ENCODE measurements at regions not wholly inside any gene's neighbourhood (a gene's known extent, or its start where the extent isn't known, plus 50 kb on each side); places are given as distances from the start of the nearest gene placed in this dataset.

DNA sequence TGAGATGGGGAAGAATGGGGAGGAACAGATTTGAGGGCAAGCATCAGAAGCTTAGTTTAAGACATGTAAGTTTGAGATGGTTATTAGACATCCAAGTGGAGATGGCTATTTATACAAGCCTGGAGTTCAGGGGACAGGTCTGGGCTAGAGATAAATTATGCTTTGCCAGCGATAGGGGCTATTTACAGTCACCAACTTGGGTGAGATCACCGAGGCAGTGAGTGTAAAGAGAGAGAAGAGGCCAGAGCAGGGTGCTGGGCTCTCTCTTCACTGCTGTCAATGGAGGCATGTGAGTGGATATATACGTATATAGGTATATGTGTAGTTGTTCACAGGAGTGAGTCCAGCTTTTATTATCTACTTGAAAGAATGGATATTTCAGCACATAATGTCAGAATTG, 81.0 kb downstream of the QPCT start:
- FAIRE-seq (no peak), DNase-seq (ENCODE audit: low spot score) (no peak)

DNA sequence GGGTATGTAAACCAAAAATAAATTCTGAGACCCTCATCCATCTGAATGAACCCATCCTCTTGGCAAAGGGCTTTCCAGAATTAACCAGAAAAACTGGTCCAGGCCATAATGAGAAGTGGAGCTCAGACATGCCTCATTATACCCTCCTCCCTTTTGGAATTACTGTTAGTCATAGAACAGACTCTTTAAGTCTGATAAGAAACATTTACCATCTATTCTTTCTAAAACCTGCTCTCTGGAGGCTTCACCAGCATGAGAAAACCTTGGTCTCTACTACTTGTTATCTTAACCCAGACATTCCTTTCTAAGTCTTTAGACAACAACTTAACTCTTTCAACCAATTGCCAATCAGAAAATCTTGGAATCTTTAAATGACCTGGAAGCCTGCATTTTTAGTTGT, 82.8 kb downstream of the QPCT start:
- FAIRE-seq = no peak
- no peak for DNase-seq (ENCODE audit: low spot score)

DNA sequence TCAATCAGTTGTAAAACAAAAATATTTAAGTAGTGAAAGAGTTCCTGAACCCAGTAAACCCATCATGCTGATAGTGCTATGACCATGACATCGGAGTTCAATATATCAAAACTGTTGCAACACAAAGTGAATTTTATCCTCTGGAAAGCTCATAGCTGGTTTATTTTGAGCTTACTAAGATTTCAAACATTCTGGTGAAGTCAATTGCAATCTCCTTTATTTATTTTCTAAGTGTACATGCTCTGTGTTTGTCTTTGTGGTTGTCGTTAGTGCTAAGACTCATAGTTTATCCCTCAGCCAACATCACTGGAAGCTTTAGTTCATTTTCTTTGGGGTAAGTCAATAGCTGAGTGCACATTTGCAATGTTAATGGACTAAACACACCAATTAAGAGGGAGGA, 91.9 kb downstream of the QPCT start:
- FAIRE-seq (peak; percentile 17), DNase-seq (ENCODE audit: low spot score) (no peak)

DNA sequence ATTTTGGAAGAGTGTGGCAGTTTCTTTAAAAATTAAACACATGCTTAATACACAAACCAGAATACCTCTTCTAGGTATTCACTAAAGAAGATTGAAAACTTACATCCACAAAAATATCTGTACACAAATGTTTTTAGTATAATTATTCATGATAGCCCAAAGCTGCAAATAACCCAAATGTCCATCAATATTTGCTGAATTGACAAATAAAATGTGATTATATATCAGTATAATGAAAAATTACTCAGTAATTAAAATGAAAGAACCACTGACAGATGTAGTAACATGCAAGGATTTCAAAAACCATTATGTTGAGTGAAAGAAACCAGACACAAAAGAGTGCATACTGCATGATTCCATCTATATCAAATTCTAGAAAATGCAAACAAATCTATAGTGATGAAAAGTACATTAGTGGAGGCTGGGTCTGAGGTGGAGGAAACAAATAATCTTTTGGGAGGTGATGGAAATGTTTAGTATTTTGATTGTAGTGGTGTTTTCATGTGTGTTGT, 94.8 kb downstream of the QPCT start:
- DNase-seq (ENCODE audit: low spot score) (no peak), FAIRE-seq (no peak)

DNA sequence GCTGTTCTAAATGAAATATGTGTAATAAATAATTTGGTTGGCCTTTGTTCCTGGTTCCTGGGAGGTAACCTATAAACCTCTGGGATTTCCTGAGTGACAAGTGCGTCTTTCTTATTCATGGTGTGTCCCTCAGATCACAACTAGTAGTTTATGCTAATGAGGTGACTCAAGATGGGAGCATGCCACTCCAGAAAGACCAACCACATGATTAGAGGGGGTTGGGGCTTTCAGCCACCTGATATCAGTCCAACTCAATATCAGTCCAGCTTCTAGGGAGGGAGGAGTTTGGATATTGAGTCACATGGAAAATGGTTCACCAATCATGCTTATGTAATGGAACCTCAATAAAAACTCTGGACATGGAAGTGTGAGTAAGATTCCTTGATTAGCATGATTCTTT, 96.6 kb downstream of the QPCT start:
- FAIRE-seq (no peak), DNase-seq (ENCODE audit: low spot score) (no peak)

DNA sequence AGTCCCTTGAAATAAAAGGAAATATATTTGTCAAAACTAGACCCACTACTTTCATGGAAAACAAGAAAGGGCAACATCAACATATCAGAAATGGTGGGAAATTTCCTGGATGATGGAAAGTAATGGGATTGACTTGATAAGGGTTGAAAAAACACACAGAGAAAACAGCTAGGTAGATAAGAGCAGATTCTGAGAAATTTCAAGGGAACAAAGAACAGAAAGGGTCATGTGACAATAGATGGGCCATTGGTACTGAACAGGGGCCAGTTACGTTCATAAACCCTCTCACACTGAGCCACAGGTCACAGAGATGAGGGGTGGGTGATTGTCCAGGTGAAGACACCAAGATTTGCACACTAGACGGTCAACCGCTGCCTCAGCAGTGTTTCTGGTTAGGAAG, 98.7 kb downstream of the QPCT start:
- DNase-seq (ENCODE audit: low spot score) = no peak
- no peak for FAIRE-seq

DNA sequence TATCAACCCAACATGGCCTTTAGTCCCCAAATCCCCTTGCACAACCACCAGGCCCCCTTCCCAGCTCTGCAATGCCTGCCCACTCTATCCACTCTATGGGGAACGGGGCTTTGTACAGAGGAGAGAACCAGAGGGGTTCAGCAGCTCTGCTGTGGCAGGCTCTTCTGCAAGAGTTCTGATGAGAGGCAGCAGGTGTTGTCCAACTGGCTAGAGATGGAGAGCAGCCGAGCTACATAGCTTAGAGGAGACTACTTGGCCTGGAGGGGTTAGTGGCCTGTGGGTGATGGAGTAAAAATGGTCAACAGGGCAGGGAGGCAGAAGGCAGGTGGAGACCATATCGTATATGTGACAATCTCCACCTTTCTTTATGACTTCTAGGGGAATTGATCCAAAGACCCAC, 103.0 kb downstream of the QPCT start:
- DNase-seq (ENCODE audit: low spot score) (no peak), FAIRE-seq (no peak)

DNA sequence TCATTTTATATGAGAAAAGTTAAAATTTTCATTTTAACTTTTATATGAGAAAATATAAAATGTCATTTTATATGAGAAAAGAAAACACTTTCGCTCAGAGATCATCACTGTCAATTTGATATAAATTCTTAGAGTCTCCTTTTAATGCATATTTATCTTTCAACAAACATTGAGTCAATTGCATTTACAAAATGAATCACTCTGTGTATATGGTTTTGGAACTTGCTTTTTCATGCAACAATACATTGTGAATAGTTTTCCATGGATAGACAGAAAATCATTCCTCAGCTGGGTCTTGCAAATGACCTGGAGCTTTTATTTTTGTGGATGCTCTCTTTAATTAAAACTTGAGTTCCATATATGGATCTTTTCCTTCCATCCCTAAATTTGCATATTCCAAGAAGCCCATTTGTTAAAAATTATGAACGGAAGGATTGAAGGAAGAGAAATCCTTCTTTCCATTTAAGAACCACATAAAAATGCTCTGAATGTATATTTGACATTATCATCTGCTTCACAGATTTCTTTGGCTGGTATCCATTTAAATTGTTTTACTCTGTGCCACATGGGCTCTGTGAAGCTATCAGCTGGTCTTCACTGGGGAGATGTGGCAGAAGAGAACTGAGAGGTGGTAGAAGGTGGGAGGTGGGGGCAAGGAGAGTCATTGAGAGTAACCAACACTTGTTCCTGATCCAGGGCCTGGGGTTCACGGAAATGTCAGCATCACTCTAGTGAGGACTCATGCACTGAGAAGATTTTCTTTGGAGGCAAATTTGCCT, 104.1 kb downstream of the QPCT start:
- FAIRE-seq (no peak), DNase-seq (ENCODE audit: low spot score) (no peak)

DNA sequence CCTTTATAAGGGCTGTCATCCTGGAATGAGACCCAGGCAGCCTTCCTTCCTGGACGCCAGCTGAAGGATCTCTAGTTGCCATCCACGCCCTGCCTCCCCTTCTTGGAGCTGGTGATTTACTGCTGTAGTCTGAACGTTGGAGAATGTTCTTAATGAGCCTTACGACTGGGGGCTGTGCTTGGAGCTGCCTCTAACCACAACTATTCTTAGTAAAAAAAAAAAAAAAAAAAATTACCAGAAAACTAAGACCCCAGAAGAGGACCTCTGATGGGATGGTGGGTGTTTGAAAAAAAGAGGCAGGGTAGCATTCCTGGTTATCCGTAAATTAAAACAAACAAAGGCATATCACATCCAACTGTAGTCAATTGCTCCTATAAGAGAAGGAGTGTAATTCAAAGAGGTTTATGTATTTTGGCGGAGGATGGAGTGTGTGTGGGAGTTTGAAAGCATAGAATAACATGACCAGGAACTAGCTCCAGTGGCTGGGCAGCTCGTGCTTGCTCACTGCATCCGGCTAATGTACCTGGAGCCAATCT, 105.4 kb downstream of the QPCT start:
- no peak for FAIRE-seq

DNA sequence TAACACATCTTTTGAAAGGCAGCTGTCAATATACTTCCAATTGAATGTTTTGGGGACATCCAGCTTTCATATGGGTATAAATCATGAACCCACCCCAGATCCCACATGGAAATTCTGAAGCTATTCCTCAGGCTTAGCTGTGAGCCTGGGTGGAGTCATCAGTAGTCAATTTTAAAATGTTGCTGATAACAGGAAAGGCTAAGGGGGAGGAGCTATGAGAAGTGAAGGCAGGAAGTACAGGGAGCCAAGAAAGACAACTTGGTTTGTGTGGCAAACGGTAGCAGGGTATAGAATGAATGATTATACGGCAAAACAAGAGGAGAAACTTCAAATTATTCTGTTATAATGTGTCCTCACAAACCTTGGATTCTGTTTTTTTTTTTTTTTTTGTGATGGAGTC, 108.6 kb downstream of the QPCT start:
- FAIRE-seq (no peak), DNase-seq (ENCODE audit: low spot score) (no peak)

More for the DNA sequence above, 105.4 kb downstream of the QPCT start:
- no peak for DNase-seq (ENCODE audit: low spot score)

DNA sequence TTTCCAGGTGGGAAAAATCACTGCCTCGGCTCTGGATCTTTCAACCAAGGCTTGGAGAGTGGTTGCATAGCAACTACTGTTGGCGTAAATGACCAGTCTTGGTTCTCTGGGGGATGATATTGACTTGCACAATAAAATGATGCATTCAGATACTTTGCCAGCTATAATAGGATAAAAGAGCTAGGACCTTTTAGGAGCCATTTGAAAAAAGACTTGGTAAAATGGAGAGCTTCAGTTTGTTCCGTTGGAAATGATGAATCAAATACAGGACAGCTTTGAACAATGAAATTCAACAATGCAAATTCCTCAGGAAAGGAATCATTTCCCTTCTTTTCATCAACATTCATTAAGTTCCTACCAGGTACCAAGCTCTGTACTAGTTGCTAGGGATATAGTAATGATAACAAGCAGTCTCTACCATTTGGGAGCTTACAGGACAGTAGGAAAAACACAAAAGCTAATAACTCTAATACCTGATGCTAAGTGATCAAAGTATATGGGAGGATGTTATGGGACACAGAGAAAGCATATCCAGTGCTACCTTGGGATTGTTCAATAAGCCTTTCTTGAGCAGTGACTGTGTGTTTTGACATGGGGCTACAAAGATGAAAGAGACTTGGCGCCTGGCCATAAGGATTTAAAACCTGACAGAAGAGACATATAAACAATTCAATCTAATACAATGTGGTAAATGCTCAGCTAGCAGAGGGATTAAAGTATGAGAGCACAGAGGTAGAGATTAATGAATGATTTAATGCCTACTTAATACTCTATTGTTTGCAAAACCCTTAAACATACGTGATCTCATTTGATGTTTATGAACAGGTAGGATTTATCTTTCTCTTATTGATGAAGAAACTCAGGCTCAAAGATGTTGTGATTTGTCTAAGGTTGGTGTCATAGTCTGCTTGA, 110.7 kb downstream of the QPCT start:
- no peak for DNase-seq (ENCODE audit: low spot score)
- no peak for FAIRE-seq

DNA sequence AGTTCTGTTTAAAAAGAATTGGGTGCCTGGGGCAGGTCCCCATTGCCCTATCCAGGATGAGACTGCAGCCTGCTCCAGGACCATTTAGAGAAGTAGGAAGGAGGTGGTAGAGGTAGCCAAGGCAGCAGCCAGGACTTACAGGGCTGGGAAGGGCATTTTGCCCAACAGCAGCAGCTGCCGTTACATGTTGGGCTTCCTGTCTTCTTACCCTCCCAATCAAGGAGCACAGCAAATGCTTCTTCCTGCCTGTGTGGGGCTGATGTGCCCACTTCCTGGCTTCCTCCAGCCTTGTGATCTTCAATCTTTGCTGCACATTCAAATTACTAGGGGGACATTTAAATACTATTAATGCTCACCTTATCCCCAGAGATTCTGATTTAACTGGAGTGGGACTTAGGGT, 112.0 kb downstream of the QPCT start:
- FAIRE-seq (no peak), DNase-seq (ENCODE audit: low spot score) (no peak)

DNA sequence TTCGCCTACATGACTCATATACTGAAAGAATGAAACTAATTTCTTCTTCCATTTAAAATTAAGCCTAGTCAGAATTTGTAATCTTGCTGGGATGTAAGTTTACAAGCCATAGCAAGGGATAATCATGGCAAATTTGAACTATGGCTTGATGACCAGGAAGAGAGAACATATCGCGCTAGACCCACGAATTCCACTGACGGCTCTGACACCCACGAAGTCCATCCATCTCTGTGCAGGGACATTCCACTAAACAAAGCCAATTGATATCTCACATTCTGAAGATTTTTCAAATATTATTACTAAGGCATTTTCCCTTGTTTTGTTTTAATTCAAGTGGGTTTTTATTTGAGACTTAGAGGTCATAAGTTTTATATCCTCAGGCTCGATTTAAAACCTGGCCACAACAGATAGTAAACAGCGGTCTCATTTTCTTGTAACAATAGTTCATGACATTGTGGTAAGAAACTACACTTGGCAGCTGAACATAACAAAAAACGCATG, 113.0 kb downstream of the QPCT start:
- FAIRE-seq (no peak), DNase-seq (ENCODE audit: low spot score) (no peak)

DNA sequence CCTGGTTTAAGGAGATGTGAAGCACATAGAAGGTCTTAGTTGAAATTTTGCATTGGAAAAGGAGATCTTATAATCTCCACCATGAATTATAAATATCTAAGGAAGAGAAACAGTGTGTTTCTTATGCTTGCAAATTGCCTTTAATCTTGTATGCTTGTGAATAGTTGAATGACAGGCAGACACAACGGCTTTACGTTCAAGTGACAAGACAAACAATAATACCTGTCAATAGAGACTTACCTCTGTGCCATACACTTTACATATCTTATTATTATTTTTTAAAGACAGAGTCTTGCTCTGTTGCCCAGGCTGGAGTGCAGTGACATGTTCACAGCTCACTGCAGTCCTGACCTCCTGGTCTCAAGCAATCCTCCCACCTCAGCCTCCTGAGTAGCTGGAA, 113.7 kb downstream of the QPCT start:
- FAIRE-seq = no peak

DNA sequence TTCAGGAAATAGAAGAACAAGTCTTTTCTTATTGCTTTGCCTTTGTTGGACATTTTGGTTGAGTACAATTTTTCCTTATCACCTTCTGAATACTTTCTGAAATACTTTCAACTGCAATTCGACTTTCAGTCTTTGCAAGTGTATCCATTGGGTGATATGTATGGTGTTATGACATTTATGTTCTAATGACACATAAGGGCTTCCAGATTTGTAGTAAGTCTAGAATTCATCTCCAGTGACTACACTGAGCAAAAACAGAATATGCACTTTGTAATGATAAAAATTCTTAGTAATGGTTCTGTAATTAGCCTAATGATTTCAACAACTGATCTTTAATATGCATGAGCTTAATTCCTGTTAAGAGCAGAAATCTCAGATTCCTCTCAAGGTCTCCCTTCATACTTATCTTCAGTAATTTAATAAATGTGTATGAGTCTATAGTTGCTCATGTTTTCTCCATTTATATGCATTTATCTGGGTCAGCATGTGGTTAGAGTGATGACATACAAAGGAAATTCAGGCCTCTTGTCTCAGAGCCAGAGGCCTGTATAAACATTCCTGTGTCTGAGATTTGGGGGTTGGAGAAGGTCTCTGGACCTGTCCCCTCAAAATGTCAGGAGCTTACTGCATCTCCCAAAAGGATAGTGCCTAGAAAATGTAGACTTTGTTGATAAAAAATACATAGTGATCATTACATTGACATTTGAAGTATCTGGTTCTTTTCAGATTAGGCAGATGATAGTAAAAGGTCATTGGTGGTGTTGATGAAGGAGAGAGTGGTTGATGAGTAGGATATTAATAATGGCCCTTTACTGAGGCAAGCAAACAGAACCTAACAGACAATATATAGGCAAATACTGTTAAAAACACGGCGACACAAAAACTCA, 114.9 kb downstream of the QPCT start:
- DNase-seq (ENCODE audit: low spot score) (no peak), FAIRE-seq (no peak)

More for the DNA sequence above, 113.7 kb downstream of the QPCT start:
- DNase-seq (ENCODE audit: low spot score) = no peak

DNA sequence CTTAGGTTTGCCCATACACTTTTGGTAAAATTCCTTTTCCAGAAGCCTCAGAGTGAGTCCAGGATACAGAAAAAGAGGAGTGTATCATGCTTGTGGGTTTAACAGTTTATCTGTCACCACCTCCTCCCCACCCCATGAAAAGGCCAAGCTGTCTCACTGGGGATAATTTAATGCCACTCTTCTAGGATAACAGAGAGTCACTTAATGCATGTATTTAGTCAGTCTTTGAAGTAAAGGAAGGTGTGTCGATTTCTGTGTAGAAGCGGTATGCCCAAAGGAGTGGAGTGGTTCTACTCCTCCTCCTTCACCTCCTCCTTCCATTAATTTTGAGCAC, 116.4 kb downstream of the QPCT start:
- FAIRE-seq (no peak), DNase-seq (ENCODE audit: low spot score) (no peak)

DNA sequence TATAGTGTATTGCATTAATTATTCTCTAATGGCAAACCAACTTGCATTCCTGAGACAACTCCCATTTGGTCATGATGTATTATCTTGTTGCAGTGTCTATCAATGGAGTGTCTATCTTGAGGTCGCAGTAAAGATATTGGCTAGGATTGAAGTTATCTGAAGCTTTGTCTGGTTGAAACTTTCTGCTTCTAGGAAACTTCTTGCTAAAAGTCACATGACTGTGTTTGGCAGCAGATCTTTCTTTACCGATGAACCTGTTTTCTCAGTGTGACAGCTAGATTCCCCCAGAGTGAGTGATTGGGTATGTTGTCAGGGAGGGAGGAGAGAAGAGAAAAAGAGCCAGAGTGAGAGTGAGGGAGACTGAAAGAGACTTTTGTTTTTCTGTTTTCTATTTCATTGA, 119.6 kb downstream of the QPCT start:
- no peak for DNase-seq (ENCODE audit: low spot score)
- no peak for FAIRE-seq

DNA sequence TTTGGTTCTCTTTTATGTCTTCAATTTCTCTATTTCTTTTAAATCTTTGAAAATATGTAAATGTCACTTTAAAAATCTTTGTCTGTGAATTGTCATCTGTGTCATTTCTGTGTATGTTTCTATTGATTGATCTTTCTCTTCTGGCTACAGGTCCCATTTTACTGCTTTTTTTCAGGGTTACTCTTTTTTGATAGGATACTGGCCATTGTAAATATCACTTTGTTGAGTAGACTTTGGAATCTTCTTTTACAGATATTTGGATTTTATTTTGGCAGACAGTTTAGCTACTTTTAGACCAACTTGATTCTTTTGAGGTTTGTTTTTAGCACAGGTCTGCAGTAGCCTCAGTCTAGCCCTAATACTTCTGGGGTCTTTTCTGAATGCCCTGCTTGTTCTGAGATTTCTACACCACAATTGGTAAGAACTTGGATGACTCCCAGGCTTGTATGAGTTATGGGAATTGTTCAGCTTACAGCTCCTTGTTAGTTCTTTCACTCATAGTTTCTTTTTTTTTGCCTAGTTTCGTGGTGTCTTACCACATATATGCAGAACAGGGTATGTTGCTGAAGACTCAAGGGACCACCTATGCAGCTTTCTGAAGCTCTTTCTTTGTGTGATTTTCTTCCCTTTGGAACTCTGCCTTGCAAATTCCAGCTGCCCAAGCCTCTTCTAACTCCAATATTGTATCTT, 122.2 kb downstream of the QPCT start:
- FAIRE-seq (no peak), DNase-seq (ENCODE audit: low spot score) (no peak)

DNA sequence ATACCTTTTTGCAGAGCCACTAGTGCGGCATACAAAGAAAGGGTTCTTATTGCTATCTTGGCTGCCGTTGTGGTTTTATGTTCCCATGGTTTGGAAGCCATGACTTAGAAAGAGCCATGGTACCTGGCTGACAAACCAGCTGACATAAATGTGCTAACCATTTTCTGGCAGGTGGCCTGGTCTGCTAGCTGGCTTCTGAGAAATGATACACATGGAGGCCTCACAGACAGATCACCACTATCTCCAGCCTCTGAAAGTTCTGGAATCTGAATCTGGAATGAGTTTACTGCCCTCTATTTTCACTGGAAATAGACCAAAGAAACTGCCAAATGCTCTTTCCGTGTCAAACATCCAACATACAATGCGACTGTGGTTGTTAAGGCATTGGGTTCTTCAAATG, 123.7 kb downstream of the QPCT start:
- no peak for DNase-seq (ENCODE audit: low spot score)
- FAIRE-seq = no peak

DNA sequence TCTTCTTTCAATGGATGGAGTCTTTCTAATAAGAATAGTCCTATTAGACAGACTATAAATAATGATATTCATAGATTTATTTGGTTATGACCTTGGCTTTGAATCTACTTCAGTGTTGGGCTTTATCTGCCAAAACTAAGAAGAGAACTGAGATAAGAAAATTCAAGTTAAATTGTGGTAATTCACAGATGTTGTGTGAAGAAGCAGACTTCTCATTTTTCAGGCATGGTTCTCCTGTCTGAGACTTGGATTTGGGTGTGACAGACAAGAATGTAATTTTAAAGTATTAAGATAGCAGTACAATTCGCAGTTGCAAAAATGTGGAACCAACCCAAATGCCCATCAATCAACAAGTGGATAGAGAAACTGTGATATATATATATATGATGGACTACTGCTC, 124.7 kb downstream of the QPCT start:
- no peak for FAIRE-seq
- no peak for DNase-seq (ENCODE audit: low spot score)

DNA sequence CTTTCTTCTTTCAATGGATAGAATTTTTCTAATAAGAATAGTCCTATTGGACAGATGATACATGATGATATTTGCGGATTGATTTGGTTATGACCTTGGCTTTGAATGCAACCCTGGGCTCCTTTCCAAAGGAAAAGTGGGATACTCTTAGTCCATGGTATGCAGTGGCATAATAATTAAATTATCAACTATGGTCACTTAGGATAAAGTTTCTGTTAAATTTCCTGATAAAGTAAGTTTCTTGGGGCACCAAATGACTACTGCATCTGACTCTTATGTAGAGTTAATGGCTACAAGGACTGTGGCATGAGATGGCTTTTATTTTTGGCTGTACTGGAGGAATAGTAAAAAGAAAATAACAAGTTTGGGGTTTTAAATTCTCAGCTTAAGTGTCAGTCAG, 126.7 kb downstream of the QPCT start:
- FAIRE-seq = no peak
- no peak for DNase-seq (ENCODE audit: low spot score)
